Esophagus (tissue), 2 donors: ENCODE measurements at regions not wholly inside any gene's neighbourhood (a gene's known extent, or its start where the extent isn't known, plus 50 kb on each side); places are given as distances from the start of the nearest gene placed in this dataset.

Source experiments
- H3K27ac ChIP-seq, 2 donors: one replicate each; pipeline ENCODE4 v1.5.1; 2013; ENCODE audit warnings: low read depth in 2 of 2, mild to moderate bottlenecking in 2 of 2, inconsistent platforms in 1 of 2, low read length in 1 of 2, moderate library complexity in 1 of 2
- H3K27me3 ChIP-seq, 2 donors: one replicate each; pipeline ENCODE4 v1.6.1; 2013; ENCODE audit warnings: low read length in 2 of 2, control low read depth in 1 of 2, mild to moderate bottlenecking in 1 of 2; ENCODE audit not compliant: insufficient read depth in 2 of 2, control insufficient read depth in 1 of 2
- H3K36me3 ChIP-seq, 2 donors: one replicate each; pipeline ENCODE4 v1.6.1; 2013; ENCODE audit warnings: low read length in 1 of 2; ENCODE audit not compliant: control insufficient read depth in 2 of 2, insufficient read depth in 2 of 2
- H3K4me1 ChIP-seq, 2 donors: one replicate each; pipeline ENCODE4 v1.6.1; 2013; ENCODE audit warnings: low read length in 1 of 2; ENCODE audit not compliant: control insufficient read depth in 2 of 2, insufficient read depth in 2 of 2
- H3K4me3 ChIP-seq, 2 donors: one replicate each; pipeline ENCODE4 v1.5.1; 2013; ENCODE audit warnings: low read length in 2 of 2, mild to moderate bottlenecking in 2 of 2, low read depth in 1 of 2, moderate library complexity in 1 of 2
- H3K9me3 ChIP-seq, 2 donors: one replicate each; pipeline ENCODE4 v1.6.1; 2013; ENCODE audit warnings: mild to moderate bottlenecking in 2 of 2, low read depth in 1 of 2, low read length in 1 of 2, moderate library complexity in 1 of 2; ENCODE audit not compliant: control insufficient read depth in 2 of 2, insufficient read depth in 1 of 2
- WGBS, 2 donors: extraction: QIAGEN DNeasy Blood & Tissue Kit; methylation state at CpG; one replicate each; pipeline ENCODE4 v1.1.7; 2013; 5-methylcytosine and 5-hydroxymethylcytosine counted together
- donor health status: healthy with polysubstance abuse.
- donor health status: Bipolar disorder and iron deficiency.

DNA sequence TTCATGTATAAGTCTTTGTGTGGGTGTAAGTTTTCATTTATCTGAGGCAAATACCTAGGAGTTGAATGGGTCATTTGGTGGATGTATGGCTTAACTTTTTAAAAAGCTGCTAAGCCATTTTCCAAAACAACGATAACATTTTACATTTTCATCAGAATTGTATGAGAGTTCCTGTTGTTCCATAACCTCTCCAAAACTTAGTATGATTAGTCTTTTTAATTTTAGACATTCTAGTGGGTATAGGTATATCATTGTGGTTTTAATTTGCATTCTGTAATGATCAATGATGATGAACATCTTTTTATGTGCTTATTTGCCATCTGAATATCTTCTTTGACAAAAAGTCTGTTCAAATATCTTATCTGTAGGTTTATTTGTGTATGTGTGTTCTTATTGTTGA lies 74.4 kb upstream of the UGP2 start:
- no peaks in the 10 kb centered on the region for H3K36me3 ChIP-seq
- no peaks in the 10 kb centered on the region for H3K27me3 ChIP-seq
- H3K27ac ChIP-seq, result no peak overlapping the region
- H3K4me1 ChIP-seq, result no peaks in the 10 kb centered on the region
- H3K4me3 ChIP-seq, result no peak overlapping the region
- WGBS, 2 donors, result 97 to 100% methylated on average over 1 of the region's 1 CpG
- H3K9me3 ChIP-seq, result no peaks in the 10 kb centered on the region

DNA sequence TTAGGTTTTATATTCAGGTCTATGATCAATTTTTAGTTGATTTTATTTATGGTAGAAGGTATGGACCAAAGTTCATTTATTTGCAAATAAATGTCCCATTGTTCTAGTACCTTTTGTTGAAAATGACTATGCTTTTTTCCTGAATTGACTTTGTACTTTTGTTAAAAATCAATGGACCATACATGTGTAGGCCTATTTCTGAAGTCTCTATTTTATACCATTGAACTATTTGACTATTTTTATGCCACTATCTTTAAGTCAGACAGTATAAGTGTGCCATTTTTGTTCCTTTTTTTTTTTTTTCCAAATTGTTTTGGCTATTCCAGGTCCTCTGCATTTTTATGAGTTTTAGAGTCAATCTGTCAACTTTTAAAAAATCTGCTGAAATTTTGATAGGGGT lies 73.6 kb upstream of the UGP2 start:
- Histone ChIP-seq H3K36me3 (no peaks in the 10 kb centered on the region), H3K27ac (no peak overlapping the region), H3K4me1 (no peaks in the 10 kb centered on the region), H3K27me3 (no peaks in the 10 kb centered on the region), H3K4me3 (no peak overlapping the region), H3K9me3 (no peaks in the 10 kb centered on the region)

DNA sequence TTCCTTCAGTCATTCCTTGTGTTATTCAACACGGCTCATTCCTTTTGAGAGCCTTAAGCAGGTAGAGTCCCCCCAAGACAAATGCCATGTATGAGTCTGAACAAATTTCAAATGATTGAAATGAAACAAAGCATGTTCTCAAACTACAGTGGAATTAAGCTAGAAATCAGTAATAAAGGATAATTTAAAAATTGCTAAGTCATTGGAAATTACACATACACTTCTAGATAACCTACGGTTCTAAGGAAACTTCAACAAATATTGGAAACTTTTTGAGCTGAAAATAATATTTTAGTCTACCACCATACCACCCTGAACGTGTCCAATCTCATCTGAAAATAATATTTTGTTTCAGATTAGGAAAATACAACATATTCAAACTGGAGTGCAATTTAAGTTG lies 71.8 kb upstream of the UGP2 start:
- Histone ChIP-seq H3K27ac (no peak overlapping the region), H3K4me1 (no peaks in the 10 kb centered on the region), H3K36me3 (no peaks in the 10 kb centered on the region), H3K9me3 (no peaks in the 10 kb centered on the region), H3K27me3 (no peaks in the 10 kb centered on the region), H3K4me3 (no peak overlapping the region)
- WGBS, 2 donors, result 79 to 82% methylated on average over 3 of the region's 3 CpGs

DNA sequence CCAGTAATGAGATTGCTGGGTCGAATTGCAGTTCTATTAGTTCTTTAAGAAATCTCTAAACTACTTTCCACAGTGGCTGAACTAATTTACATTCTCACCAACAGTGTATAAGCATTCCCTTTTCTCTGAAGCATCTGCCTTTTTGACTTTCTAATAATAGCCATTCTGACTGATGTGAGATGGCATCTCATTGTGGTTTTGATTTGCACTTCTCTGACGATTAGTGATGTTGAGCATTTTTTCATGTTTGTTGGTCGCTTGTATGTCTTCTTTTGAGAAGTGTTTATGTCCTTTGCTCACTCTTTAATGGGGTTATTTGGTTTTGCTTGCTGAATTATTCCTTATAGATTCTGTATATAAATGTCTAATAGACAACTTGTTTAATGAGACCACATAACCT lies 69.6 kb upstream of the UGP2 start:
- Histone ChIP-seq H3K4me3 (no peak overlapping the region), H3K4me1 (no peaks in the 10 kb centered on the region), H3K27ac (no peak overlapping the region), H3K27me3 (no peaks in the 10 kb centered on the region), H3K9me3 (no peaks in the 10 kb centered on the region), H3K36me3 (no peaks in the 10 kb centered on the region)
- WGBS, 2 donors, result 85 to 86% methylated on average over 3 of the region's 3 CpGs

DNA sequence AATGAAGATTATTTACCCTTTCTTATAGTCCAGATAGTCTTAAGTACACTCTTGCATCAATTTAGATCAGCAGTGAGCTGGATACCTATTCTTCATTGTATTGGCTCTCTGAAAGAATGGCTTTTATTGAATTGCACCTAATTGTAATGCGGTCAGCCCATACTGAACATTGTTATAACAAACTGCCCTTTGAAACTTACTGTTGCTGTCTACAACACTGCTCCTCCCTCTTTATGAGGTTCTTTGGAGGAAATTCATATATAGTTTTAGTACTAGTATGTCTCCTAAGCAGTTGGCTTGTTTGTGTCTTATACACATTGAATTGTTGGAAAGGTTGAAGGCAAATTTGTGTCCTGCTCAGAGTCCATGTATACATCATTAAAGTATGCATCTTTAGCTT lies 66.5 kb upstream of the UGP2 start:
- Histone ChIP-seq H3K4me3 (no peak overlapping the region), H3K4me1 (no peaks in the 10 kb centered on the region), H3K9me3 (no peaks in the 10 kb centered on the region), H3K36me3 (no peaks in the 10 kb centered on the region), H3K27me3 (no peaks in the 10 kb centered on the region), H3K27ac (no peak overlapping the region)
- 96 to 100% methylated on average over 1 of the region's 1 CpG for WGBS, 2 donors

DNA sequence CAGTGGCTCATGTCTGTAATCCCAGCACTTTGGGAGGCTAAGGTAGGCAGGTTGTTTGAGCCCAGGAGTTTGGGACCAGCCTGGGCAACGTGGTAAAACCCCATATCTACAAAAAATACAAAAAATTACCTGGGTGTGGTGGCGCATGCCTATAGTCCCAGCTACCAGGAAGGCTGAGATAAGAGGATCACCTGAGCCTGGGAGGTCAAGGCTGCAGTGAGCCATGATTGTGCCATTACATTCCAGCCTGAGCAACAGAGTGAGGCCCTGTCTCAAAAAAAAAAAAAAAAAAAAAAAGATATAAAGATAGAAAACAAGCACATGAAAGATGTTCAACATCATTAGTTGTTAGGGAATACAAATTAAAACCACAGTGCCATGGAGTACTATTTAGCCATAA lies 65.3 kb upstream of the UGP2 start:
- no peak overlapping the region for H3K4me3 ChIP-seq
- WGBS, 2 donors, result 86 to 92% methylated on average over 2 of the region's 2 CpGs
- H3K27ac ChIP-seq, result no peak overlapping the region
- H3K27me3 ChIP-seq, result no peaks in the 10 kb centered on the region
- H3K4me1 ChIP-seq, result no peaks in the 10 kb centered on the region
- H3K9me3 ChIP-seq, result no peaks in the 10 kb centered on the region
- no peaks in the 10 kb centered on the region for H3K36me3 ChIP-seq

DNA sequence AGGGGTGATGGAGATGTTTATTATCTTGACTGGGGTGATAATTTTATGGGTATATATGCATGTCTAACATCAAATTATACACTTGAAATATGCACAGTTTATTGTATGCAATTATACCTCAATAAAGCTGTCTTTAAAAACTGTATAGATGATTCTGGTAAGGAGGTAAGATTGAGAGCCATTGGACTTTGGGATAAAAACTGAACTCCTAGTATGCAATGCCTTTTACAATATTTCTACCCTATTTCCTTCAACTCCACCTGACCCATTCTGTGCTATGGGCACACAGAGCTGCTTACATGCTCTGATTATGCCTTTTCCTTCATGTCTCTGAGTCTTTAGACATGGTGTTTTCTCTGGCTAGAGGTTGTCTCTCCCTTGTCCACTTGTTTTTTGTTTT lies 63.9 kb upstream of the UGP2 start:
- Histone ChIP-seq H3K4me3 (no peak overlapping the region), H3K27me3 (no peaks in the 10 kb centered on the region), H3K27ac (no peak overlapping the region), H3K36me3 (no peaks in the 10 kb centered on the region), H3K9me3 (no peaks in the 10 kb centered on the region), H3K4me1 (no peaks in the 10 kb centered on the region)

DNA sequence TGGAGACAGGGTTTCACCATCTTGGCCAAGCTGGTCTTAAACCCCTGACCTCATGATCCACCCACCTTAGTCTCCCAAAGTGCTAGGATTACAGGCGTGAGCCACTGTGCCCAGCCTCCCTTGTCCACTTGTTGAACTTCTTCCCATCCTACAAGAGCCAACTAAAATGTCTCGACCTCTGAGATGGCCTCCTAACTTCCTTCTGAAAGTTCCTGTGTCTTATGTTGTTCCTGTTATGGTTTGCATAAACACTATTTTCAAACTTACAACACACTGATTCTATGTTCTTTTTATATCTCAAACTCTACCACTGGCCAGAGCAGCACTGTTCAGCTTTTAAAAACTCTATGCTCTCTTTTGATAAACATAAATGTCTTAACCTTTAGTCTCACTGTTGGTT lies 63.3 kb upstream of the UGP2 start:
- Histone ChIP-seq H3K27me3 (no peaks in the 10 kb centered on the region), H3K36me3 (no peaks in the 10 kb centered on the region), H3K4me3 (no peak overlapping the region), H3K27ac (no peak overlapping the region), H3K4me1 (no peaks in the 10 kb centered on the region), H3K9me3 (no peaks in the 10 kb centered on the region)
- WGBS, 2 donors, result 79 to 80% methylated on average over 2 of the region's 2 CpGs

DNA sequence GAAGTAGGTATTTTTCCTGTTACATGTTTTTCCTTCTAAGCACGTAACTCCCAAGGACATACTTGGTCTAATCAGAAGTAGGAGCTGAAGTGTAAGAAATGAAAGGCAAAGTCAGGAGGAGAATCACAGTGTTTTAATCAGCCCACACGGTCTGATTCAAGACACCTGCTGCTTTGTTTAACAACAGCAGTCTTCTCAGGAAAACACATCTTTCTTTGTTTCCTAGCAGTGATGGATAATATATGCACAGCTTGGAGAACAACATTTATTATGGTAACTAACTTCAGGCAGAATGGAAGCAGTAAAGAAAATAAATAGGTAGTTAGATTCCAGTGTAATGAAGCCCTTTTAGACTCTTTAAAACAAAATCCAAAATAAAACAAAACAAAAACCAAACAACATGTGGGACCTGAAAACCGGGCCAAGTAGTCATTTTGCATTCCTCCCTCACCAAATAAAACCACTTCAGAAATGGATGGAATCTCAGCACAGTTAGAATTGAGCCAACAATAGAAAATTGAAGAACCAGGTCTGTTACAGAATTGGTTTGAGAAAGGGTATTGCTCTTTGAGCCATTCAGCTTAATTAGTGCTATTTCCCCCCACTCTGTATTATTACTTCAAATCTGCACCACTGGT lies 61.1 kb upstream of the UGP2 start:
- no peaks in the 10 kb centered on the region for H3K9me3 ChIP-seq
- no peaks in the 10 kb centered on the region for H3K36me3 ChIP-seq
- H3K27ac ChIP-seq, result no peak overlapping the region
- H3K4me3 ChIP-seq, result no peak overlapping the region
- H3K27me3 ChIP-seq, result no peaks in the 10 kb centered on the region
- H3K4me1 ChIP-seq, result no peaks in the 10 kb centered on the region
- WGBS, 2 donors, result 44 to 49% methylated on average over 3 of the region's 3 CpGs

DNA sequence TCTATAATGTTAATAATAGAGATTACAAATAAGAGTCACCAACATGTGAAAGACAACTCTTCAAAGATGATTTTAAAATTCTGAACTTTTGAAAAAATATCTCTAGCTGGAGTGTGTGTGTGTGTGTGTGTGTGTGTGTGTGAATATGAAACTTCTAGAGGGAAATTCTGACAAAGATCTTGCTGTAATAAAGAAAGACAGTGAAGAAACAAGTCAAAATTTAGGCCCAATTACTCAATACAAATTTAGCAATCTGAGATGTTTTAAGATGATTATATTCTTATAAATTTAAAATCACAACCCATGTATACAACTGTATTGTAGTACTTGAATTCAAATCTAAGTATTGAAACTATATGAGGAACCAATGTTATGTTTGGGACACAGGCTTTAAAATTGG lies 57.2 kb upstream of the UGP2 start:
- no peaks in the 10 kb centered on the region for H3K27me3 ChIP-seq
- H3K9me3 ChIP-seq, result no peaks in the 10 kb centered on the region
- H3K36me3 ChIP-seq, result no peaks in the 10 kb centered on the region
- no peak overlapping the region for H3K27ac ChIP-seq
- no peaks in the 10 kb centered on the region for H3K4me1 ChIP-seq
- no peak overlapping the region for H3K4me3 ChIP-seq
